ENCODE measurements at regions not wholly inside any gene's neighbourhood (a gene's known extent, or its start where the extent isn't known, plus 50 kb on each side); places are given as distances from the start of the nearest gene placed in this dataset.

- Histone ChIP-seq H3K4me3 (no peak overlapping the region), H3K36me3 (no peaks in the 10 kb centered on the region), H3K4me1 (no peaks in the 10 kb centered on the region), H3K9me3 (no peaks in the 10 kb centered on the region), H3K27ac (no peak overlapping the region), H3K27me3 (no peaks in the 10 kb centered on the region)
- intact Hi-C loops (cut with DNase I), result no loop called here
- DNase-seq (ENCODE audit: low spot score in 2 of 2), result no peak
- TF ChIP-seq CTCF (IDR thresholded peaks at IDR 0.05), result no peak
These were observed 494.9 kb downstream of the DIPK2A start for GRCh38 chr3:144466540-144466939.

- intact Hi-C loops (cut with DNase I), result no loop called here
- Histone ChIP-seq H3K27me3 (no peaks in the 10 kb centered on the region), H3K36me3 (no peaks in the 10 kb centered on the region), H3K4me1 (no peaks in the 10 kb centered on the region), H3K27ac (no peak overlapping the region), H3K9me3 (no peaks in the 10 kb centered on the region), H3K4me3 (no peak overlapping the region)
- no peak for DNase-seq (ENCODE audit: low spot score in 2 of 2)
- TF ChIP-seq CTCF (IDR thresholded peaks at IDR 0.05), result no peak
These were observed 499.0 kb downstream of the DIPK2A start for GRCh38 chr3:144470666-144471065.

GRCh38 chr3:144477593-144477992 is 506.0 kb downstream of the DIPK2A start:
- no peaks in the 10 kb centered on the region for H3K9me3 ChIP-seq
- no peak overlapping the region for H3K27ac ChIP-seq
- TF ChIP-seq CTCF (IDR thresholded peaks at IDR 0.05), result no peak
- no peak for DNase-seq (ENCODE audit: low spot score in 2 of 2)
- no peaks in the 10 kb centered on the region for H3K36me3 ChIP-seq
- H3K27me3 ChIP-seq, result no peaks in the 10 kb centered on the region
- no peak overlapping the region for H3K4me3 ChIP-seq
- intact Hi-C loops (cut with DNase I), result no loop called here
- no peaks in the 10 kb centered on the region for H3K4me1 ChIP-seq

GRCh38 chr3:144480416-144480919 is 508.8 kb downstream of the DIPK2A start:
- Histone ChIP-seq H3K27me3 (no peaks in the 10 kb centered on the region), H3K27ac (no peak overlapping the region), H3K9me3 (no peaks in the 10 kb centered on the region), H3K36me3 (no peaks in the 10 kb centered on the region), H3K4me1 (no peaks in the 10 kb centered on the region), H3K4me3 (no peak overlapping the region)
- intact Hi-C loops (cut with DNase I), result no loop called here
- TF ChIP-seq CTCF (IDR thresholded peaks at IDR 0.05), result no peak
- no peak for DNase-seq (ENCODE audit: low spot score in 2 of 2)

GRCh38 chr3:144482876-144483275 is 511.3 kb downstream of the DIPK2A start:
- intact Hi-C loops (cut with DNase I), result no loop called here
- H3K9me3 ChIP-seq, result no peaks in the 10 kb centered on the region
- no peak overlapping the region for H3K27ac ChIP-seq
- TF ChIP-seq CTCF (IDR thresholded peaks at IDR 0.05), result no peak
- no peaks in the 10 kb centered on the region for H3K27me3 ChIP-seq
- H3K4me3 ChIP-seq, result no peak overlapping the region
- H3K36me3 ChIP-seq, result no peaks in the 10 kb centered on the region
- no peaks in the 10 kb centered on the region for H3K4me1 ChIP-seq
- DNase-seq (ENCODE audit: low spot score in 2 of 2), result no peak

GRCh38 chr3:144487011-144487410 is 515.4 kb downstream of the DIPK2A start:
- no peak for DNase-seq (ENCODE audit: low spot score in 2 of 2)
- Histone ChIP-seq H3K4me3 (no peak overlapping the region), H3K9me3 (no peaks in the 10 kb centered on the region), H3K36me3 (no peaks in the 10 kb centered on the region), H3K27me3 (no peaks in the 10 kb centered on the region), H3K27ac (no peak overlapping the region), H3K4me1 (no peaks in the 10 kb centered on the region)
- TF ChIP-seq CTCF (IDR thresholded peaks at IDR 0.05), result no peak
- intact Hi-C loops (cut with DNase I), result no loop called here
